Activated naive CD4-positive, alpha-beta T cell treated with anti-CD3 and anti-CD28 coated beads for 36 hours (primary cell): ENCODE measurements at regions not wholly inside any gene's neighbourhood (a gene's known extent, or its start where the extent isn't known, plus 50 kb on each side); places are given as distances from the start of the nearest gene placed in this dataset.
"Not testable (repeated sequence)": the region's sequence is repeated elsewhere in the genome, so short reads cannot be mapped to it uniquely, and the experiment has no call there.

Experiments
- CTCF ChIA-PET: fragments of 350-600 bp; sonication (Branson Sonifier 250); formaldehyde crosslinking; loops from one replicate; lab custom pipeline; 2021; ENCODE audit warnings: antibody characterized with exemption; lab: Charles Lee
- DNase-seq: peaks from one replicate; pipeline ENCODE4 v3.0.0-alpha.2; 2020
- H3K27ac Mint-ChIP-seq: one replicate; pipeline ENCODE4 v1.8.0; 2021; ENCODE audit warnings: mild to moderate bottlenecking, mixed read lengths
- H3K27me3 Mint-ChIP-seq: one replicate; pipeline ENCODE4 v1.8.0; 2021; ENCODE audit warnings: low read depth, mixed read lengths
- H3K36me3 Mint-ChIP-seq: one replicate; pipeline ENCODE4 v1.8.0; 2021; ENCODE audit warnings: low read depth, mixed read lengths
- H3K4me1 Mint-ChIP-seq: one replicate; pipeline ENCODE4 v1.8.0; 2021; ENCODE audit warnings: low read depth, mixed read lengths
- H3K4me3 Mint-ChIP-seq: one replicate; pipeline ENCODE4 v1.8.0; 2021; ENCODE audit warnings: mild to moderate bottlenecking, moderate library complexity, mixed read lengths
- H3K9me3 Mint-ChIP-seq: one replicate; pipeline ENCODE4 v1.8.0; 2021; ENCODE audit warnings: mixed read lengths
- intact Hi-C: fragments of 100-400 bp; cut with micrococcal nuclease; formaldehyde crosslinking; loops from one replicate; pipeline ENCODE4 v1.15.1; 2023

DNA sequence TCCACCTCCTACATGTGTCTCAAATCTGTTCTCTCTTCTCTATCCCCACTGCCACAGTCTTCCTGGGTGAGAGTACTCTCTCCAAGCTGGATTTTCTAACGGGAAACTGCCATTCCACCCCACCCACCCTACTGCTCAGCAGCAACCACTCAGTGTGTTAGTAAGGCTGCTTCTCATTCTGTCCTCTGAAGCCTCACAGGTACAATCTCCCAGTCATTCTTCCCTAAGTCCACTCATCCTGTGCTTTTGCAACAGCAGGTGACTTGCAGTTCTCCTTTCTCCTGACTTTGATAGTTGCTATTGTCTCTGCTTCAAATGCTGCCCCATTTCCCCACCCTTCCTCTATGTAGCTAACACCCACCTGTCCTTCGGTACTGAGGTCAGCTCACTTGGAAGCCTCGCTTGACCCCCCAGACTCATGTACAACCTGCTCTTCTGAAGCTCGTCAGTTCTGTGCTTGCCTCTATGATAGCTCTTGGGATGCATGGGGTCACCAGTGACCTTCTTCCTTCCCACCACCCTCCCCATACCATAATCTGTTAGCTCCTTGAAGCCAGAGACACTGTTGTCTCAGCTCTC, 188.9 kb downstream of the RRAGC start:
- DNase-seq = no peak
- CTCF ChIA-PET = no interaction called here
- no peaks in the 10 kb centered on the region for H3K36me3 Mint-ChIP-seq
- intact Hi-C loops = no loop called here
- H3K4me1 Mint-ChIP-seq = no peaks in the 10 kb centered on the region
- peaks cover 2% of the 10 kb centered on the region for H3K9me3 Mint-ChIP-seq
- H3K27ac Mint-ChIP-seq = no peak overlapping the region
- H3K4me3 Mint-ChIP-seq = no peak overlapping the region
- H3K27me3 Mint-ChIP-seq = peaks cover 22% of the 10 kb centered on the region

DNA sequence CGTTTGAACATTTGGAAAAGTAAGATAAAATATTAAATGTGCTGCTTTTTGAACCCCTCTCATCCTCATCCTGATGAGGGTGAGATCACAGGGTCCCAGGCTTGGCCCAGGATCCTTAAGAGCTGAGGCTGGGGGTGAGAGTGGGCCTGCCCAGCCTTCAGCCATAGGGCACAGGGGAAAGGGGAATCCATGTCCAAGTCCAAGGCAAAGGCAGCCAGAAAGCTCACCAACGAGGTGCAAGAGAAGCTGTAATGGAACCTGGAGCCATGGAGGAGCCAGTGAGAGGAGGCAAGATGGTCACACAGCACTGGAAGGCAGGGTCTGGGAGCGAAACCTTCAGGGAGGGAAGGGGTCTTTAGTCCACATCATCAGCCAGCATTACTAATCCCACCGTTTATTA, 191.9 kb downstream of the RRAGC start:
- H3K27ac Mint-ChIP-seq = no peak overlapping the region
- intact Hi-C loops = no loop called here
- no peaks in the 10 kb centered on the region for H3K36me3 Mint-ChIP-seq
- H3K27me3 Mint-ChIP-seq = peaks cover 30% of the 10 kb centered on the region
- H3K9me3 Mint-ChIP-seq = peaks cover 2% of the 10 kb centered on the region
- no peak for DNase-seq
- H3K4me1 Mint-ChIP-seq = no peaks in the 10 kb centered on the region
- H3K4me3 Mint-ChIP-seq = no peak overlapping the region
- CTCF ChIA-PET = no interaction called here

DNA sequence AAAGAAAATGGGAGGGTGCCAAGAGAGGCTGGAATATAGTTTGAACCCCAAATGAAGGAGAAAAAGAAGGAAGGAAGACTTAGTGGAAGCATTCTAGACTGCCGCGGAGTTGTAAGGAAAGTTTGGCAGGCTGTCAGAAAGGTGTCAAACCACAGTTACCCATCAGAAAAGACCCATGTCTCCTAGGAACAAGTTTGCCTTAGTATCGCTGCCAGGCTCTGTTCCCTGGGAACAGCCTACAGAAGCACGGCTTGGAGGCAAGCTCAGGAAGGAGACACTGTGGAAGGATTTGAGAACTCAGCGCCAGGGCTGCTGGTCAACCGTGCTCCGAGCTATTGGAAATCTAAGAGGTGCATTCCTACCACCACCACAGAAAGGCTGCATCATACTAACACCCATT, 197.4 kb downstream of the RRAGC start:
- Mint-ChIP-seq H3K9me3 (peaks cover 5% of the 10 kb centered on the region), H3K36me3 (no peaks in the 10 kb centered on the region), H3K27me3 (peaks cover 21% of the 10 kb centered on the region), H3K27ac (no peak overlapping the region), H3K4me3 (no peak overlapping the region), H3K4me1 (no peaks in the 10 kb centered on the region)
- CTCF ChIA-PET = no interaction called here
- no peak for DNase-seq
- intact Hi-C loops = no loop called here

DNA sequence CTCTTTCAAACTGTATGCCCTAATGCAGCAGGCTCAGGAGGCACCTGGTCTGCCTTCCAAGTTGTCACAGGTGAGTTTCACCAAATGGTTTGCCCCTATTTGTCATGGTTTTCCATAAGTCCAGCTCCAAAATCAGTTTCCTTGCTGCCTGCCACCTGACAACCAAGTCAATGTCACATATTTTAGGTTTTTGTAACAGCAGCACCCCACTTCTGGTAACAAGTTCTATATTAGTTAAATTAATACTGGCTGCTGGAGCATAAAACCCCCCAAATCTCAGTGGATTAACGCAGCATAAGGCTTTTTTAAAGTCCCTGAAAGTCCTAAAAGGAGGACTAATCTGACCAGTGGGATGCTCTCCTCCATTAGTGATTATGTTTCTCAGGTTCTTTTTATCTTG, 200.7 kb downstream of the RRAGC start:
- no peak overlapping the region for H3K27ac Mint-ChIP-seq
- intact Hi-C loops = no loop called here
- H3K4me3 Mint-ChIP-seq = no peak overlapping the region
- H3K4me1 Mint-ChIP-seq = no peaks in the 10 kb centered on the region
- H3K9me3 Mint-ChIP-seq = peaks cover 3% of the 10 kb centered on the region
- H3K27me3 Mint-ChIP-seq = peaks cover 18% of the 10 kb centered on the region
- DNase-seq = no peak
- CTCF ChIA-PET = interaction anchor here (0.6 to 1.1 kb wide), 2 partner anchors 16 to 50 kb away, joined by 3 to 4 read pairs; no protein-coding TSS in a partner anchor
- H3K36me3 Mint-ChIP-seq = no peaks in the 10 kb centered on the region

DNA sequence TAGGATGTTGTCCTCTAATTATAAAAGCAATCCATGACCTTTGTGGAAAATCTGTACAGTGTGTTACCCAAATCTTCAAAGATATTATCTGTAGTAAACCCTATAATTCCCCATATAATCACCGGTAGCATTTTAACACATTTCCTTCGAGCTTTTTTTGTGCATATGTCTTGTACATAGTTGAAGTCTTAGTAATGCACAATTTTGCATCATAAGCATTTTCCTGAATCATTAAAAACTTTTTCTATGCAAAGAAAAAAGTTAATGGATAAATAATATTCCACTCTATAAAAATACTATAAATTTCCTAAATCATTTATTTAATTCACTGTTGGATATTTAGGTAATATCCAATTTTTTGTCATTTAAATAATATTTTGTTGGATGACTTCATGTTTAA, 201.7 kb downstream of the RRAGC start:
- Mint-ChIP-seq H3K9me3 (peaks cover 3% of the 10 kb centered on the region), H3K36me3 (no peaks in the 10 kb centered on the region), H3K27me3 (peaks cover 14% of the 10 kb centered on the region), H3K4me3 (no peak overlapping the region), H3K27ac (no peak overlapping the region), H3K4me1 (no peaks in the 10 kb centered on the region)
- DNase-seq = no peak
- intact Hi-C loops = no loop called here
- CTCF ChIA-PET = no interaction called here

DNA sequence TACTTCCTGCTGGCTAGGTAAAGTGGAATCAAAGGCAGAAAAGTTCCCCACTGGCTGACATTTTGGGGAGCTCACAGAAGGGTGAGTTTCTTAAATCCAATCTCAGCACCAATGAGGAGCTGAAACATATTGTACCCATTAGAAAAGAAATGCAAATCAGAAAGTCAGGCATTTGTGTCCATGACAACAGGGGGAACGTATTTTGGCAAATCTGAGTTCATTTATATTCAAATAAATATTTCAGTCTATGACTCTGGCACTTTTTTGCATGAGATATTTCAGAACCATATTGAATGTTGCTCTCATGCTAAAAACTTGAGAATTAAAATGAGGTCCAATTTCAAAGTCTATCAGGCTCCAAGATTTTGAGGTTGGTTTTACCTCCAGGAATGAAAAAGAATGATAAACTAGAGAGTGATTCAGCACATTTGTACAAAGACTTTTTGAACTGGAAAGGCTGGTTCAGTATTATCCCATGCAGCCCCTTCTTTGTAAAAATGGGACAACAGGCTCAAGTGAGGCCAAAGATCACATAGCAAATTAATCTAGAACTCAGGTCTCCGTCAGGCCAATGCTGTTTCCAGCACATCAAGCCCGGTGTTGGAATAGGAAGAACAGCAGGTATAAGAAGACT, 202.2 kb downstream of the RRAGC start:
- CTCF ChIA-PET = no interaction called here
- no peak overlapping the region for H3K4me3 Mint-ChIP-seq
- no peak overlapping the region for H3K27ac Mint-ChIP-seq
- no peak for DNase-seq
- intact Hi-C loops = no loop called here
- peaks cover 14% of the 10 kb centered on the region for H3K27me3 Mint-ChIP-seq
- H3K36me3 Mint-ChIP-seq = no peaks in the 10 kb centered on the region
- H3K9me3 Mint-ChIP-seq = peaks cover 3% of the 10 kb centered on the region
- H3K4me1 Mint-ChIP-seq = no peaks in the 10 kb centered on the region

DNA sequence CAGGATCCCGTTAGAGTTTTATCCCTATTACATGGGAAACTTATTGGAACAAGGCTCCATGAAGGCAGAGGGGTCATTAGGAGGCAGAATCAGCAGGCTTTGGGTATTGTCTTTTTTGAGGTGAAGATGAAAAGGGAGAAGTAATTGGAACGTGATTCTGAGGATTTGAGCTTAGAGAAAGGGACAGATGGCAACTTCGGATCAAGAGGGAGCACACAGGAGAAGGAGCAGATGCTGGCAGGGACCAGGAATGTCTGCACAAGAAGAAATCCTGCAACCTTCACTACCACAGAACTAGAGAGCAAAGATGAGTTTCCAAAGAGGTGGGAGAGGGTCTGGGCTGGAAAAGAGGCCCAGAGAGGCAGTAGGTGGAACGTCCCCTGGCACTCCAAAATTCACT, 202.8 kb downstream of the RRAGC start:
- no peak for DNase-seq
- Mint-ChIP-seq H3K9me3 (peaks cover 3% of the 10 kb centered on the region), H3K4me1 (no peaks in the 10 kb centered on the region), H3K4me3 (no peak overlapping the region), H3K27ac (no peak overlapping the region), H3K27me3 (peaks cover 11% of the 10 kb centered on the region), H3K36me3 (no peaks in the 10 kb centered on the region)
- CTCF ChIA-PET = no interaction called here
- intact Hi-C loops = no loop called here

DNA sequence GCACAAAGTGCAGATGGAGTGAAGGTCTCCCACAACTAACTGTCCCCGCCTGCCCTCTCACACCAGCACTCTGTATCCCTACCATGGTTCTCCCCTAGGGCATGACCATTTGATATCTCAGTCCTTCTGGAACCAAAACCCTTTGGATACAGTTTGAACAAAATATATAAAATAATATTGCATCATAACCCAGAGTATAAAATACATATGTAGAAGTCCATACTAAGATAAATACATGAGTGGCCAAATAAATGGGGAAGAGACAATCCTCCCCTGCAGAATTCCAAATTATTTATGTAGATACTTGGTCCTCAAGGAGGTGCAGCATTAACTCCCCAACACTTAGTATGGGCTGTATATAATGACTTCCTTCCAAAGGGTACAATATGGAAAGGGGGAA, 207.4 kb downstream of the RRAGC start:
- no peaks in the 10 kb centered on the region for H3K36me3 Mint-ChIP-seq
- no peaks in the 10 kb centered on the region for H3K9me3 Mint-ChIP-seq
- no peaks in the 10 kb centered on the region for H3K4me1 Mint-ChIP-seq
- peaks cover 7% of the 10 kb centered on the region for H3K27me3 Mint-ChIP-seq
- DNase-seq = no peak
- H3K4me3 Mint-ChIP-seq = no peak overlapping the region
- intact Hi-C loops = no loop called here
- CTCF ChIA-PET = interaction anchor here (0.9 kb wide), 1 partner anchor 75 kb away, joined by 4 read pairs; no protein-coding TSS in a partner anchor
- H3K27ac Mint-ChIP-seq = no peak overlapping the region

DNA sequence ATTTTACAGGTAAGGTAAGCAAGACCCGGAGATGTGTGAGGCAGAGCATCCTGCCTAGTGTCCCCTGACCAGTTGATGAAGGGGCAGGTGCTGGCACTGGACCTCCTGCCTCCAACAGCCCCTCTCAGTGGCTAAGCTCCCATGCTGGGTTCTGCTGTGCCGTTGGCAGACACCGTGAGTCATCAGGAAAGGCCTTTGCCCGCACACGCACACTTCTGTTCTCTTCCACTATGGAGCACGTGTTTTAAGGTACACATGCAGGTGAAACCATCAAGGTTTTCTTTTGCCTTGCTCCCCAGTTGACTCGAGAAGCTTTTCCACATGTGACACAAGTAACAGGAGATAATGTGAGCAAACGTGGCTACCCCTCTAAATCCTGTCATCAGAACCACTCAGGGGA, 207.9 kb downstream of the RRAGC start:
- no peaks in the 10 kb centered on the region for H3K4me1 Mint-ChIP-seq

DNA sequence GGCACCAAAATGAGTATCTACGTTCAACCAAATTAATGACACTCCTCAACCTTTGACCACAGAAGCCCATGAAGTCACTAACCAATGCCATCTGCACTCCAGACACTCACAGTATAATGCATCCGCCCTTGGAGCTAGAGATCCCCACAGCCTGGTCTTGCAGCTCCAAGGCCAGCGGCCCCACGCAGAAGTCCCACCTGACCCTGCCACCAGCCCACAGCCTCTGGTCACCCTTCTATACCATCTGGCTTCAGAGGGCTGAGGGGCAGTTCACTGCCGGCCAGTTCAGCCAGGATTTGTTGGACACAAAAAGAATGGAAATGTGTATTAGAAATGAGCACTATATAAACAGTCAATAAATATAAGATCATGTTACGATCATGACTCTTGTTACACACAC, 211.2 kb downstream of the RRAGC start:
- Mint-ChIP-seq H3K4me3 (no peak overlapping the region), H3K27ac (no peak overlapping the region), H3K9me3 (no peaks in the 10 kb centered on the region), H3K27me3 (peaks cover 5% of the 10 kb centered on the region), H3K36me3 (no peaks in the 10 kb centered on the region), H3K4me1 (no peaks in the 10 kb centered on the region)
- intact Hi-C loops = no loop called here
- DNase-seq = no peak
- CTCF ChIA-PET = no interaction called here

More for the DNA sequence above, 207.9 kb downstream of the RRAGC start:
- no peak overlapping the region for H3K27ac Mint-ChIP-seq
- H3K27me3 Mint-ChIP-seq = peaks cover 7% of the 10 kb centered on the region
- no peaks in the 10 kb centered on the region for H3K36me3 Mint-ChIP-seq
- CTCF ChIA-PET = interaction anchor here (0.9 kb wide), 1 partner anchor 76 kb away, joined by 4 read pairs; no protein-coding TSS in a partner anchor
- intact Hi-C loops = no loop called here
- no peaks in the 10 kb centered on the region for H3K9me3 Mint-ChIP-seq
- no peak overlapping the region for H3K4me3 Mint-ChIP-seq
- no peak for DNase-seq

DNA sequence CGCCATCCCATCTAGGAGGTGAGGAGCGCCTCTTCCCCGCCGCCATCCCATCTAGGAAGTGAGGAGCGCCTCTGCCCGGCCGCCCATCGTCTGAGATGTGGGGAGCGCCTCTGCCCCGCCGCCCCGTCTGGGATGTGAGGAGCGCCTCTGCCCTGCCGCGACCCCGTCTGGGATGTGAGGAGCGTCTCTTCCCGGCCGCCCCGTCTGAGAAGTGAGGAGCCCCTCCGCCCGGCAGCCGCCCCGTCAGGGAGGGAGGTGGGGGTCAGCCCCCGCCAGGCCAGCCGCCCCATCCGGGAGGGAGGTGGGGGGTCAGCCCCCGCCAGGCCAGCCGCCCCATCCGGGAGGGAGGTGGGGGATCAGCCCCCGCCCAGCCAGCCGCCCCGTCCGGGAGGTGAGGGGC, 212.2 kb downstream of the RRAGC start:
- intact Hi-C loops, H3K4me1 Mint-ChIP-seq, CTCF ChIA-PET, H3K27me3 Mint-ChIP-seq, H3K4me3 Mint-ChIP-seq, H3K36me3 Mint-ChIP-seq, H3K9me3 Mint-ChIP-seq, DNase-seq, H3K27ac Mint-ChIP-seq: not testable (repeated sequence)

DNA sequence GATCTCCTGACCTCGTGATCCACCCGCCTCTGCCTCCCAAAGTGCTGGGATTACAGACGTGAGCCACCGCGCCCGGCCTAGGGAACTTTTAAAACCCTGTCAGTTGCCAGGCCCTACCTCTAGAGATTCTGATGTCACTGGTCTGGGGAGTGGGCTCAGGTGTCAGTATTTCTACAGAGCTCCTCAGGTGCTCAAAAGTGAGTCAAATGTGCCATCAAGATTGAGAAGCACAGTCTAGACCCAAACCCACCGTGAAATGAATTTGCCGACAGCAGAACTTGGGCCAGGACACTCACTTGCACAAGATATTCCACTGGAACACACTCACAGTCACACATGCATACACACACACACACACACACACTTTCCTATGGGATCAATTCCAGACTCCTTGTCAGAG, 215.5 kb downstream of the RRAGC start:
- DNase-seq = no peak

DNA sequence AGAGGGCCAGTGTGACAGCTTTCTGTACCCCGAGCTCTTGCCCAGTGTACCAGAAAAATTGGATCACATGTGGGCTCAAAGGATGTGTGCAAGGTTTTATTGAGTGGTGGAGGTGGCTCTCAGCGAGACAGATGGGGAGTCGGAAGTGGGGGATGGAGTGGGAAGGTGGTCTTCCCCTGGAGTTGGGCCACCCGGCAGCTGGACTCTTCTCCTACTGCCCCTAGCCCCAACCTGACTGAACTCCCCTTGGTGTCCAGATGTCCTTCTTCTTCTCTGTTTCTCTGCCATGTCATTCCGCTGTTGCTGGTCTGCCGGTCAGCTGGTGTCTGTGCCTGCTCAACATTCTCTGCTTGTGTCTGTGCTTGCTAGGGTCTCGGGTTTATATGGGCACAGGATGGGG, 217.9 kb downstream of the RRAGC start:
- CTCF ChIA-PET = no interaction called here
- Mint-ChIP-seq H3K27ac (no peak overlapping the region), H3K27me3 (peaks cover 8% of the 10 kb centered on the region), H3K4me3 (no peak overlapping the region), H3K9me3 (peaks cover 2% of the 10 kb centered on the region), H3K36me3 (no peaks in the 10 kb centered on the region), H3K4me1 (no peaks in the 10 kb centered on the region)
- intact Hi-C loops = no loop called here
- no peak for DNase-seq

More for the DNA sequence above, 215.5 kb downstream of the RRAGC start:
- H3K27me3 Mint-ChIP-seq = peaks cover 7% of the 10 kb centered on the region
- H3K27ac Mint-ChIP-seq = no peak overlapping the region
- no peaks in the 10 kb centered on the region for H3K36me3 Mint-ChIP-seq
- no peaks in the 10 kb centered on the region for H3K4me1 Mint-ChIP-seq
- H3K9me3 Mint-ChIP-seq = peaks cover 2% of the 10 kb centered on the region
- CTCF ChIA-PET = no interaction called here
- no peak overlapping the region for H3K4me3 Mint-ChIP-seq
- intact Hi-C loops = no loop called here
